ENCODE measurements at regions not wholly inside any gene's neighbourhood (a gene's known extent, or its start where the extent isn't known, plus 50 kb on each side); places are given as distances from the start of the nearest gene placed in this dataset.

DNA sequence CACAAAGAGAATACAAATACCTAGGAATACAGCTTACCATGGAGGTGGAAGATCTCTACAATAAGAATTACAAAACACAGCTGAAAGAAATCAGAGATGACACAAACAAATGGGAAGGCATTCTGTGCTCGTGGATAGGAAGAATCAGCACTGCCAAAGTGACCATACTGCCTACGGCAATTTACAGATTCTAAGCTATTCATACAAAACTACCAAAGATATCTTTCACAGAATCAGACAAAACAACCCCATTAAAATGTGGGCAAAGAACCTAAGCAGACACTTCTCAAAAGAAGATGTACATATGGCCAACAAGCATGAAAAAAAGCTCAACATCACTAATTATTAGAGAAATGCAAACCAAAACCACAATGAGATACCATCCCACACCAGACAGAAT lies 133.2 kb upstream of the SSTR4 start:
- TF ChIP-seq, protein P1, sequence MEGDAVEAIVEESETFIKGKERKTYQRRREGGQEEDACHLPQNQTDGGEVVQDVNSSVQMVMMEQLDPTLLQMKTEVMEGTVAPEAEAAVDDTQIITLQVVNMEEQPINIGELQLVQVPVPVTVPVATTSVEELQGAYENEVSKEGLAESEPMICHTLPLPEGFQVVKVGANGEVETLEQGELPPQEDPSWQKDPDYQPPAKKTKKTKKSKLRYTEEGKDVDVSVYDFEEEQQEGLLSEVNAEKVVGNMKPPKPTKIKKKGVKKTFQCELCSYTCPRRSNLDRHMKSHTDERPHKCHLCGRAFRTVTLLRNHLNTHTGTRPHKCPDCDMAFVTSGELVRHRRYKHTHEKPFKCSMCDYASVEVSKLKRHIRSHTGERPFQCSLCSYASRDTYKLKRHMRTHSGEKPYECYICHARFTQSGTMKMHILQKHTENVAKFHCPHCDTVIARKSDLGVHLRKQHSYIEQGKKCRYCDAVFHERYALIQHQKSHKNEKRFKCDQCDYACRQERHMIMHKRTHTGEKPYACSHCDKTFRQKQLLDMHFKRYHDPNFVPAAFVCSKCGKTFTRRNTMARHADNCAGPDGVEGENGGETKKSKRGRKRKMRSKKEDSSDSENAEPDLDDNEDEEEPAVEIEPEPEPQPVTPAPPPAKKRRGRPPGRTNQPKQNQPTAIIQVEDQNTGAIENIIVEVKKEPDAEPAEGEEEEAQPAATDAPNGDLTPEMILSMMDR (IDR thresholded peaks at IDR 0.05), result no peak
- no peak for TF ChIP-seq ZFX (IDR thresholded peaks at IDR 0.05; ENCODE audit: borderline replicate concordance)
